Activated CD4-positive, alpha-beta T cell treated with anti-CD3 and anti-CD28 coated beads, Interleukin-2, amount 50 U/mL, for 48 hours (primary cell): ENCODE measurements at regions not wholly inside any gene's neighbourhood (a gene's known extent, or its start where the extent isn't known, plus 50 kb on each side); places are given as distances from the start of the nearest gene placed in this dataset.
"Not testable (repeated sequence)": the region's sequence is repeated elsewhere in the genome, so short reads cannot be mapped to it uniquely, and the experiment has no call there.

Source experiments
- DNase-seq, 2 experiments: peaks; one replicate each; pipeline ENCODE4 v3.0.0-alpha.2; 2020

GRCh38 chr4:64940698-64941097 lies 531.4 kb upstream of the TECRL start:
- no peak for DNase-seq

- DNase-seq: no peak
These were observed 526.3 kb upstream of the TECRL start for GRCh38 chr4:64935469-64936001.

- DNase-seq: no peak
These were observed 502.6 kb upstream of the TECRL start for GRCh38 chr4:64911846-64912245.

GRCh38 chr4:64903986-64904385 lies 494.7 kb upstream of the TECRL start:
- no peak for DNase-seq

- no peak for DNase-seq
These were observed 490.3 kb upstream of the TECRL start for GRCh38 chr4:64899563-64899962.

- not testable (repeated sequence) for DNase-seq
These were observed 489.8 kb upstream of the TECRL start for GRCh38 chr4:64899030-64899429.

GRCh38 chr4:64897683-64898082 lies 488.4 kb upstream of the TECRL start:
- DNase-seq: no peak

GRCh38 chr4:64895031-64895430 lies 485.8 kb upstream of the TECRL start:
- no peak for DNase-seq

- DNase-seq: no peak
These were observed 484.0 kb upstream of the TECRL start for GRCh38 chr4:64893205-64893604.

GRCh38 chr4:64889906-64890610 lies 480.8 kb upstream of the TECRL start:
- DNase-seq: no peak

GRCh38 chr4:64883087-64883807 lies 474.0 kb upstream of the TECRL start:
- no peak for DNase-seq

GRCh38 chr4:64882311-64883086 lies 473.2 kb upstream of the TECRL start:
- no peak for DNase-seq

GRCh38 chr4:64880557-64880956 lies 471.3 kb upstream of the TECRL start:
- no peak for DNase-seq

- DNase-seq: no peak
These were observed 466.8 kb upstream of the TECRL start for GRCh38 chr4:64876021-64876420.

- DNase-seq: no peak
These were observed 461.3 kb upstream of the TECRL start for GRCh38 chr4:64870558-64870957.

GRCh38 chr4:64857815-64858214 lies 448.6 kb upstream of the TECRL start:
- no peak for DNase-seq

GRCh38 chr4:64857198-64857597 lies 447.9 kb upstream of the TECRL start:
- DNase-seq: no peak

GRCh38 chr4:64846417-64846816 lies 437.2 kb upstream of the TECRL start:
- no peak for DNase-seq

GRCh38 chr4:64829749-64830148 lies 420.5 kb upstream of the TECRL start:
- DNase-seq: no peak

- DNase-seq: no peak
These were observed 415.3 kb upstream of the TECRL start for GRCh38 chr4:64824591-64824990.

- DNase-seq: no peak
These were observed 413.2 kb upstream of the TECRL start for GRCh38 chr4:64822405-64822804.

GRCh38 chr4:64821219-64821976 lies 412.1 kb upstream of the TECRL start:
- no peak for DNase-seq

GRCh38 chr4:64814616-64815015 lies 405.4 kb upstream of the TECRL start:
- no peak for DNase-seq
